ENCODE measurements at regions not wholly inside any gene's neighbourhood (a gene's known extent, or its start where the extent isn't known, plus 50 kb on each side); places are given as distances from the start of the nearest gene placed in this dataset.
"Not testable (repeated sequence)": the region's sequence is repeated elsewhere in the genome, so short reads cannot be mapped to it uniquely, and the experiment has no call there.

GRCh38 chr2:76000425-76000824 lies 289.7 kb upstream of the GCFC2 start:
- ATAC-seq (no peak), DNase-seq (no peak)
- intact Hi-C loops (cut with DNase I, micrococcal nuclease): no loop called here

DNA sequence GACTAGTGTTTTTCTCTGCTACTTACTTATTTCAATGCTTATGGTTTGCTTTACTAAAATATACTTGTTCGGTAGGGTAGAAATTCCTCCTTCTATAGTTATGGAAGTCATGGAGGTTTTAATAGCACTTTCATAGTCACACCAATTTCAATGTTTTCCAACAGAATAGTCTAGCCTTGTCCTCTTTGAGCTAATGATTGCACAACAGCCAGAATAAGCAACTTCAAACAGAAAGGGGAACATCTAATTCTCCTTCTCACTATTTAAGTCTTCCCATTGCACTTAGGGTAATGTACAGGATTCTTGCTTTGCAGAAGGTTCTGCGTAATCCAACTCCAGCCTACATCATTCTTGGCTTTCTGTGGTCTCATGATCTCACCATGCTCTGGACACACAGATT lies 287.7 kb upstream of the GCFC2 start:
- DNase-seq (no peak), ATAC-seq (no peak)
- intact Hi-C loops (cut with DNase I, micrococcal nuclease): no loop called here

GRCh38 chr2:75994759-75995158 lies 284.0 kb upstream of the GCFC2 start:
- no peak for ATAC-seq
- intact Hi-C loops (cut with DNase I, micrococcal nuclease): no loop called here
- DNase-seq: no peak

GRCh38 chr2:75988622-75989021 lies 277.9 kb upstream of the GCFC2 start:
- intact Hi-C loops (cut with DNase I, micrococcal nuclease); DNase-seq; ATAC-seq: not testable (repeated sequence)

GRCh38 chr2:75986617-75987016 lies 275.9 kb upstream of the GCFC2 start:
- DNase-seq (no peak), ATAC-seq (no peak)
- intact Hi-C loops (cut with DNase I, micrococcal nuclease): no loop called here

- DNase-seq (no peak), ATAC-seq (no peak)
- intact Hi-C loops (cut with DNase I, micrococcal nuclease): no loop called here
Measured at GRCh38 chr2:75982719-75983118, 272.0 kb upstream of the GCFC2 start.

DNA sequence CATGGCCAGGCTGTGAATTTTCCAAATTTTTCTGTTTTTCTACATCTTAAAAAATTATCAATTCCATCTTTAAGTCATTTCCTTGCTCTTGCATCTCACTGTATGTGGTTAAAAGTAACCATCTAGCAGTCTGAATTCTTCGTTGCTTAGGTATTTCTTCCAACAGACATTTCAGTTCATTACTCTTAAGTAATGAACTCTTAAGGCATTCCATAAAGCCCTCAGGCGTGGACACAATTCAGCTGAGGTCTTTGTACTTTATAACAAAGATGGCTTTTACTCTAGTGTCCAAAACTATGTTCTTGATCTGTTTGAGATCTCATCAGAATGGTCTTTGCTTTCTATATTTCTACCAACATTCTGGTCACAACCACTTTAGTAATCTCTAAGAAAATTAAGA lies 253.9 kb upstream of the GCFC2 start:
- ATAC-seq: no peak
- intact Hi-C loops (cut with DNase I, micrococcal nuclease): no loop called here
- DNase-seq: no peak

DNA sequence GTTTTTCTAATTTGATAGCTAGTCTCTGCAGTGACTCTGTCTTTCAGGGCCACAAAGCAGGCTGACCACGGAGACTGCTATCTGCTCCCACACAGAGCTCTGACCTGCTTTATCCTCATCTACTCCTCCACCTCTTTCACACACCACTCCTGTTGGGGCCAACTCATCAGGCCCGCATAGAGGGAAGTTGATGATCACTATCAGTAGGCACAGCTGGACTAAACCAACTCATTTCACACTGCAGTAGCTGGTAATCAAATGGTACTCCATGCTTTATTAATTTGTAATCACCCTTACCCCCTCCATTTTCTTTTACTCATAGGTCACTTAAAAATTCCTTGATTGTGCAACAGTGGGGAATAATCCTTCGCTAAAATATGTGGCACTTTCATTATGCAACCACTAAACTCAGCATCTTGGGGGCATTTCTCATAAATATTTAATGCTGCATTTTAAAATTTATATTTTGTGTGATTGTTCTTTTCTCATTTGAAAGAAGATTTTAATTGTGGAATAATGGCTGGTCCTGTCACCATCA lies 249.8 kb upstream of the GCFC2 start:
- ATAC-seq: no peak
- intact Hi-C loops (cut with DNase I, micrococcal nuclease): no loop called here

GRCh38 chr2:75959724-75960471 lies 249.2 kb upstream of the GCFC2 start:
- DNase-seq (no peak), ATAC-seq (no peak)
- intact Hi-C loops (cut with DNase I, micrococcal nuclease): no loop called here

More for the DNA sequence above, 249.8 kb upstream of the GCFC2 start:
- DNase-seq: no peak

GRCh38 chr2:75954761-75955160 lies 244.0 kb upstream of the GCFC2 start:
- DNase-seq (no peak), ATAC-seq (no peak)
- intact Hi-C loops (cut with DNase I, micrococcal nuclease): no loop called here

- ATAC-seq (no peak), DNase-seq (no peak)
- intact Hi-C loops (cut with DNase I, micrococcal nuclease): no loop called here
Measured at GRCh38 chr2:75952173-75952572, 241.5 kb upstream of the GCFC2 start.

DNA sequence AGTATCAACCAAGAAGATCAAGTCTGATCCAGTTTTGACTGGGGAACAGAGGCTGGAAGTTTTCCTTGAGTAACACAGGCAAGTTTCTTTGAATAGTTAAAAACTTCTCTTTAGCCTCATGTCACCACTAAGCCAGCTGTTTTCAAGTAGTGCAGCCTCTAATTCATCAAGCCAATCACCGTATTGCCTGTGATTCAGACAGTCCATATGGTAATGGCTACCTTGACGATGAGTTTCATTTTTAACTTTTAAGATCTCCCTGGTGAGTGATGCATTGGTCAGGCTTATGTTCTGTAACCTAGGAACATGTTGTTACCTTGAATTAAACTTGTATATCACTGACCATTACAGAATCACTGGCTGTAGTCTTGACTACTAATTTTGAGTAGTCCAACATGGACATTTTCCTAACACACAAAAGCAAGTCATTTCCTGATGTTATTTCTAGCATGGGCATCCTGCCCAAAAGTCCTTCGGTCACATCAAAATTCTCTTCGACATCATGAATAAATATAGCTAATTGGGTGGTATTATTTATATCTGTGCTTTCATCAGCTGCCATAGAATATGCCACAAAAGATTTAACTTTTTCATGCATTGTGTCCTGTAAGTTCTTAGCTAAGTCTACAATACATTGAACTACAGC lies 238.8 kb upstream of the GCFC2 start:
- DNase-seq (no peak), ATAC-seq (no peak)
- intact Hi-C loops (cut with DNase I, micrococcal nuclease): no loop called here

- DNase-seq: no peak
- intact Hi-C loops (cut with DNase I, micrococcal nuclease): no loop called here
- no peak for ATAC-seq
Measured at GRCh38 chr2:75936311-75936710, 225.6 kb upstream of the GCFC2 start.

GRCh38 chr2:75932996-75933395 lies 222.3 kb upstream of the GCFC2 start:
- intact Hi-C loops (cut with DNase I, micrococcal nuclease): no loop called here
- no peak for ATAC-seq
- no peak for DNase-seq

DNA sequence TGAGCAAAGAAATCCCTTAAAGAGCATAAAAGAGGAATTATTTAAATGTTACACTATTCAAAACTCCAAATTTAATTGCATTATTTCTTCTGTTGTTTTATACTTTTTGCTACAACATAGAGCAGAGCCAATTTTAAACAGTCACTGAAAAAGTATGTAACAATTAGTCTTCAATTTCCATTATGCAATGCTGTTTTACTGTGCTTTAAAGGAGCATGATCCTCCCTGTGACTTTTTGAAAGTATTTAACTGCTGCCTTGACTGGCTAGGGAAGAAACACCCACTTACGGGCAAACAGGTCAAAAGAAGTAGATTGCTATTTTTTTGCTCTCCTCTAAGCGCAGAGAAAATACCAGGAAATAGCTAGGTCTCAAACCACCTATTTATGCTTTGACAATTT lies 217.4 kb upstream of the GCFC2 start:
- DNase-seq (no peak), ATAC-seq (no peak)
- intact Hi-C loops (cut with DNase I, micrococcal nuclease): no loop called here

- no peak for DNase-seq
- no peak for ATAC-seq
- intact Hi-C loops (cut with DNase I, micrococcal nuclease): no loop called here
Measured at GRCh38 chr2:75925331-75926024, 214.8 kb upstream of the GCFC2 start.

GRCh38 chr2:75922191-75922590 lies 211.5 kb upstream of the GCFC2 start:
- ATAC-seq (no peak), DNase-seq (no peak)
- intact Hi-C loops (cut with DNase I, micrococcal nuclease): no loop called here

- intact Hi-C loops (cut with DNase I, micrococcal nuclease): no loop called here
- DNase-seq (no peak), ATAC-seq (no peak)
Measured at GRCh38 chr2:75920859-75921551, 210.3 kb upstream of the GCFC2 start.

DNA sequence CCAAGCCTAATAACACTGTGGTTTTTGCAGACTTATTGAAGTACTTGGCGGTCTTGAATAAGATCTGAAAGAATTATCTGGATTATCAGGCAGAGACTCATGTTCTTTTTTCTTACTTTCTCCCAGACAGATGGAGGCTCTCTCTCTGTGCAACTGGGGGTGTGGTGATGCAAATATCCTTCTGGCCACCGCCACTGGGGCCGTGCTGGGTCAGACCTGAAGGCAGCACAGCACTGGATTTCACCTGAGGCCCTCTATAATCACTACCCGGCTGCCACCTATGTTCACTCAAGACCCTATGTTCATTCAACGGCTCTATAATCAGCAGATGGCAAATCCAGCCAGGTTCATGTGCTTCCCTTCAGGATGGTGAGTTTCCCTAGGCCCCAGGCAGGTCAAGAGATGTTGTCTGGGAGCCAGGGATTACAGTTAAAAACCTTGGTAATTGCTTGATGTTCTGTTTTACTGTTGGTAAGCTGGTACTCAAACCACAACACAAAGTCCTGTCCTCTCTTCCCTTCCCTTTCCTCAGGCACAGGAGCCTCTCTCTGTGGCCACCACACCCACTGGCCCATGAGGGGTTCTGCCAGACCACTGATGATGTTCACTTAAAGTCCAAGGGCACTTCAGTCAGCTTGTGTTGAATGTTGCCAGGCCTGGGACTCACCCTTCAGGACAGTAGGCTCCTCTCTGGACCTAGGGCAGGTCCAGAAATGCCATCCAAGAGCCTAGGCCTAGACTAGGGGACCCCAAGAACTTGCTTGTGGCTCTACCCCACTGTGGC lies 205.3 kb upstream of the GCFC2 start:
- DNase-seq (no peak), ATAC-seq (no peak)
- intact Hi-C loops (cut with DNase I, micrococcal nuclease): no loop called here

All from left colon (tissue), 2 donors.